HL-60 (cell line): ENCODE measurements at regions not wholly inside any gene's neighbourhood (a gene's known extent, or its start where the extent isn't known, plus 50 kb on each side); places are given as distances from the start of the nearest gene placed in this dataset.

Source experiments
- DNase-seq, 2 experiments: peaks; one replicate each; pipeline ENCODE4 v3.0.0-alpha.2; 2010 to 2020; ENCODE audit warnings: low read depth in 1 of 2, low spot score in 1 of 2
- H3K27ac ChIP-seq: fragments of 250-450 bp; sonication (Bioruptor Pico); replicated peaks from 2 replicates; pipeline ENCODE4 v1.5.1; 2020; ENCODE audit warnings: mild to moderate bottlenecking, moderate library complexity
- H3K27me3 ChIP-seq: fragments of 250-450 bp; sonication (Bioruptor Pico); 2 replicates; pipeline ENCODE4 v1.5.1; 2021; ENCODE audit warnings: mild to moderate bottlenecking, moderate library complexity; ENCODE audit not compliant: insufficient read depth, poor library complexity, severe bottlenecking
- H3K4me3 ChIP-seq: replicated peaks from 2 replicates; pipeline ENCODE4 v1.5.1; 2011; ENCODE audit warnings: mild to moderate bottlenecking, control low read depth, low read length; ENCODE audit not compliant: insufficient read depth
- CTCF ChIP-seq: IDR thresholded peaks from one replicate; pipeline ENCODE4 v1.5.1; 2011; ENCODE audit warnings: low read length, control low read depth, inconsistent platforms; ENCODE audit not compliant: insufficient read depth
- GABPA ChIP-seq: IDR thresholded peaks from 2 replicates; pipeline ENCODE4 v1.6.1; 2012; ENCODE audit warnings: low read depth
- POLR2AphosphoS5 ChIP-seq: IDR thresholded peaks from 2 replicates; pipeline ENCODE4 v1.6.1; 2012; ENCODE audit warnings: low read depth
- REST ChIP-seq: IDR thresholded peaks from 2 replicates; pipeline ENCODE4 v1.6.1; 2012; ENCODE audit warnings: low read depth; ENCODE audit not compliant: insufficient replicate concordance
- SPI1 ChIP-seq: IDR thresholded peaks from 2 replicates; pipeline ENCODE4 v1.6.1; 2012; ENCODE audit warnings: low read depth, mild to moderate bottlenecking, borderline replicate concordance

GRCh38 chr12:92272061-92272964 is 126.7 kb upstream of the BTG1 start:
- no peak overlapping the region for H3K27ac ChIP-seq
- no peak overlapping the region for H3K4me3 ChIP-seq
- TF ChIP-seq CTCF (no peak), GABPA (no peak), SPI1 (no peak), REST (no peak), POLR2AphosphoS5 (no peak)
- DNase-seq: no peak
- no peaks in the 10 kb centered on the region for H3K27me3 ChIP-seq

- TF ChIP-seq SPI1 (no peak), CTCF (no peak), REST (no peak), GABPA (no peak), POLR2AphosphoS5 (no peak)
- no peak overlapping the region for H3K4me3 ChIP-seq
Observed at GRCh38 chr12:92271341-92271740, 125.7 kb upstream of the BTG1 start.

GRCh38 chr12:92270521-92270920 is 124.9 kb upstream of the BTG1 start:
- Histone ChIP-seq H3K4me3 (no peak overlapping the region), H3K27me3 (no peaks in the 10 kb centered on the region), H3K27ac (no peak overlapping the region)
- DNase-seq: no peak
- TF ChIP-seq SPI1 (no peak), REST (no peak), CTCF (no peak), GABPA (no peak), POLR2AphosphoS5 (no peak)

More at GRCh38 chr12:92271341-92271740, 125.7 kb upstream of the BTG1 start:
- no peaks in the 10 kb centered on the region for H3K27me3 ChIP-seq
- no peak for DNase-seq
- H3K27ac ChIP-seq: no peak overlapping the region
